ENCODE measurements at regions not wholly inside any gene's neighbourhood (a gene's known extent, or its start where the extent isn't known, plus 50 kb on each side); places are given as distances from the start of the nearest gene placed in this dataset.

DNA sequence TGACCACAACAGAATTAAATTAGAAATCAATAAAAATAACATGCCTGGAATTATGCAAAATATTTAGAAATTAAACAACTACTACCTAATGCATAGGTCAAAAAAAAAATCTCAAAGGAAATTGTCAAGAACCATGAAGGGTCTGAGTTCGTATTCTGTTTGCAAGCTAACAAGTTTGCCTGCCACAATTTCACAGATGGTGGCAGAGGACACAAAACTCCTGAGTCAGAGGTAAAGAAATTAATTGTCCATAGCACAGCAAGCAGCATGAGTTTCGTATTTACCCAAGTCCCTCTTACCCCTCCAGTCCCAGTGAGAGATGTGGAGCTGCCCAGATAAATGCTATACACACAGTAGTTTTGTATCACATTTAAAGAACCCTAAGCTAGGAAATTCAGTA lies 675.9 kb downstream of the UQCRFS1 start:
- no peak overlapping the region for H3K4me3 ChIP-seq
- no peaks in the 10 kb centered on the region for H3K4me1 ChIP-seq
- ATAC-seq, result no peak
- no peak for DNase-seq
- no peak for TF ChIP-seq POLR2A (IDR thresholded peaks at IDR 0.05)
- TF ChIP-seq, protein P1, sequence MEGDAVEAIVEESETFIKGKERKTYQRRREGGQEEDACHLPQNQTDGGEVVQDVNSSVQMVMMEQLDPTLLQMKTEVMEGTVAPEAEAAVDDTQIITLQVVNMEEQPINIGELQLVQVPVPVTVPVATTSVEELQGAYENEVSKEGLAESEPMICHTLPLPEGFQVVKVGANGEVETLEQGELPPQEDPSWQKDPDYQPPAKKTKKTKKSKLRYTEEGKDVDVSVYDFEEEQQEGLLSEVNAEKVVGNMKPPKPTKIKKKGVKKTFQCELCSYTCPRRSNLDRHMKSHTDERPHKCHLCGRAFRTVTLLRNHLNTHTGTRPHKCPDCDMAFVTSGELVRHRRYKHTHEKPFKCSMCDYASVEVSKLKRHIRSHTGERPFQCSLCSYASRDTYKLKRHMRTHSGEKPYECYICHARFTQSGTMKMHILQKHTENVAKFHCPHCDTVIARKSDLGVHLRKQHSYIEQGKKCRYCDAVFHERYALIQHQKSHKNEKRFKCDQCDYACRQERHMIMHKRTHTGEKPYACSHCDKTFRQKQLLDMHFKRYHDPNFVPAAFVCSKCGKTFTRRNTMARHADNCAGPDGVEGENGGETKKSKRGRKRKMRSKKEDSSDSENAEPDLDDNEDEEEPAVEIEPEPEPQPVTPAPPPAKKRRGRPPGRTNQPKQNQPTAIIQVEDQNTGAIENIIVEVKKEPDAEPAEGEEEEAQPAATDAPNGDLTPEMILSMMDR (IDR thresholded peaks at IDR 0.05), result no peak
- intact Hi-C loops (cut with DNase I), result no loop called here
- whole genome bisulfite sequencing, 2 donors, result 55 to 76% methylated on average over 2 of the region's 2 CpGs
- no peaks in the 10 kb centered on the region for H3K27me3 ChIP-seq
- no peaks in the 10 kb centered on the region for H3K36me3 ChIP-seq (replicated peaks in 1 of 2; ENCODE audit: insufficient read depth in 1 of 2, low read depth in 2 of 2)
- no peaks in the 10 kb centered on the region for H3K9me3 ChIP-seq
- H3K27ac ChIP-seq, result no peak overlapping the region

DNA sequence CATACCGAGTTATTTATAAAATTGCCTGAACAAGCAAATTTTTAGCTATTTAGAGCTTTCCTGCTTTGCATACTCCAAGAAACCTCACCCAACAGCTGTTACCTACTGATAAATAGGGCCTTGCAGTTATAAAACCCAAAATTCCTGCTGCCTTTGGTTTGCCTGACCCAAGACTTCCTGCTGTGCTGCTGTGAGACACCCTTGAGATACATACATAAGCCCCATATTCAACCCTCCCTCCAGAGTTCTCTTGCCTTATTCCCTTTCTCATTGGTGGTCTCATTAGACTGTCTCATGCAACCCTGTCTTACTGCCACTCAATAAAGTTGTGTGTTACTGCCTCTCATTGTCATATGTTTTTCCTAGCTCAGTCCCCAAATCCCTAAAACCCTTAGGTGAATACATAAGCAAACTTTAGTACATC lies 677.6 kb downstream of the UQCRFS1 start:
- ATAC-seq (no peak), DNase-seq (no peak)
- H3K4me3 ChIP-seq, result no peak overlapping the region
- intact Hi-C loops (cut with DNase I), result no loop called here
- no peak for TF ChIP-seq POLR2A (IDR thresholded peaks at IDR 0.05)
- TF ChIP-seq, protein P1 (IDR thresholded peaks at IDR 0.05), result no peak
- 56 to 65% methylated on average over 1 of the region's 1 CpG for WGBS, 2 donors
- no peaks in the 10 kb centered on the region for H3K4me1 ChIP-seq
- no peaks in the 10 kb centered on the region for H3K36me3 ChIP-seq (replicated peaks in 1 of 2; ENCODE audit: insufficient read depth in 1 of 2, low read depth in 2 of 2)
- H3K27me3 ChIP-seq, result no peaks in the 10 kb centered on the region
- no peaks in the 10 kb centered on the region for H3K9me3 ChIP-seq
- no peak overlapping the region for H3K27ac ChIP-seq

DNA sequence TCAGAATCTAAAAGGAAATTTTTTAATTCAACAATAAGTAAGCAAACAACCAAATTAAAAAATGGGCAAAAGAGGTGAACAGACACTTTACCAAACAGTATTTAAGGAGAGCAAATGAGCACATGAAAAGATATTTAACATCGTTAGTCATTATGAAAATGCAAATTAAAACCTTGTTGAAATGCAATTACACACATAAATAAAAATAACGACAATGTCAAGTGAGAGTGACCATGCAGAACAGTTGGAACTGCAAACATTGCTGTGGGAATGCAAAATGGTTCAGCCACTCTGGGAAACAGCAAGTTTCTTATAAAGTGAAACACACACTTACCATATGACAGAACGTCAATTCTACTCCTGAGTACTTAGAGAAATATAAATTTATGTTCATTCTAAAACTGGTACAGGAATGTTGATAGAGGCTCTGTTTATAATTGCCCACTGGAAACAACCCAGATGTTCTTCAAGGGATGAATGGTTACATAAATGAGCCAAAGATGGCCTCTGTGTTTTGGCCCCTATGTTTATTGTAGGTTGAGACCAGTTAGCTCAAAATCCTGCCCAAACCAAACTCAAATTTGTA lies 678.1 kb downstream of the UQCRFS1 start:
- DNase-seq, result no peak
- Histone ChIP-seq H3K4me3 (no peak overlapping the region), H3K9me3 (no peaks in the 10 kb centered on the region), H3K27me3 (no peaks in the 10 kb centered on the region), H3K4me1 (no peaks in the 10 kb centered on the region), H3K36me3 (replicated peaks in 1 of 2; ENCODE audit: insufficient read depth in 1 of 2, low read depth in 2 of 2) (no peaks in the 10 kb centered on the region), H3K27ac (no peak overlapping the region)
- 63 to 64% methylated on average over 3 of the region's 3 CpGs for WGBS, 2 donors
- TF ChIP-seq, protein P1 (IDR thresholded peaks at IDR 0.05), result no peak
- TF ChIP-seq POLR2A (IDR thresholded peaks at IDR 0.05), result no peak
- ATAC-seq, result no peak
- intact Hi-C loops (cut with DNase I), result no loop called here

DNA sequence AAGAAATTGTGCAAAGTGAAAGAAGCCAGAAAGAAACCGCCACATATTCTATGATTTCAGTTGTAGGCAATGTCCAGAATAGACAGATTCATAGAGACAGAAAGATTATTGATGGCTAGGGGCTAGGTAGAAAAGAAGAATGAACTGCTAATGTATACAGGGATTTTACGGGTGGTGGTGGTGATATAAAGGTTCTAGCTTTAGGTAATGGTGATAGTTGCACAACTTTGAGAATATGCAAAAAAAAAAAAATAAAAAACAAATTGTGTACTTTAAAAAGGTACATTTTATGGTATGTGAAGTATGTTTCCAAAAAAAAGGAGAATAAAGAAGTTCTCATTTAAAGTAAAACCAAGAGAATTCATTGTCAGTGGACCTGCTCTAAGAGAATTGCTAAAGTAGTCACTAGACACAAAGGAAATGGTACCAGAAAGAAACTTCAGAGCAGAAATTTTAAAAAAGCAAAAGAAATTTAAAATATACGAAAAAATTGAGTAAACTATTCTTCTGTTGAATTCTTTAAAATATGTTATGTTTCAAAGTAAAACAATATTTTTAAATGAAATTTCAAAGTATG lies 680.1 kb downstream of the UQCRFS1 start:
- ATAC-seq (no peak), DNase-seq (no peak)
- no peaks in the 10 kb centered on the region for H3K36me3 ChIP-seq (replicated peaks in 1 of 2; ENCODE audit: insufficient read depth in 1 of 2, low read depth in 2 of 2)
- no peaks in the 10 kb centered on the region for H3K27me3 ChIP-seq
- 67 to 75% methylated on average over 3 of the region's 3 CpGs for WGBS, 2 donors
- no peaks in the 10 kb centered on the region for H3K9me3 ChIP-seq
- intact Hi-C loops (cut with DNase I), result no loop called here
- no peaks in the 10 kb centered on the region for H3K4me1 ChIP-seq
- TF ChIP-seq POLR2A (IDR thresholded peaks at IDR 0.05), result no peak
- TF ChIP-seq, protein P1 (IDR thresholded peaks at IDR 0.05), result no peak
- H3K27ac ChIP-seq, result no peak overlapping the region
- H3K4me3 ChIP-seq, result no peak overlapping the region

DNA sequence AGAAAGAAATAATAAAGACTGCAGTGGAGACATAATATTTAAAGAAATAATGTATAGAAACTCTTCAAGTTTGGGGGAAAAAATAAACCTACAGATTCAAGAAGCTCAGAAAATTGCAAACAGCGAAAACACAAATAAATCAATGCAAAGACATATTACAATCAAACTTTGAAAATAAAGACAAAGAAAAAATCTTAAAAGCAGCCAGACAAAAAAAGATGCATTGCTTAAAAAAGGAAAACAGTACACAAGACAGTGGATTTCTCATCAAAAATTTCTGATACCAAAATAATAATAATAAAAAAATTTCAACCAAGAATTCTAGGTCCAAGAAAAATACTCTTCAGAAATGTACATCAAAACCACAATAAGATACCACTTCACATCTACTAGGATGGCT lies 681.0 kb downstream of the UQCRFS1 start:
- Histone ChIP-seq H3K27me3 (no peaks in the 10 kb centered on the region), H3K36me3 (replicated peaks in 1 of 2; ENCODE audit: insufficient read depth in 1 of 2, low read depth in 2 of 2) (no peaks in the 10 kb centered on the region), H3K9me3 (no peaks in the 10 kb centered on the region), H3K27ac (no peak overlapping the region), H3K4me3 (no peak overlapping the region), H3K4me1 (no peaks in the 10 kb centered on the region)
- TF ChIP-seq, protein P1 (IDR thresholded peaks at IDR 0.05), result no peak
- no peak for TF ChIP-seq POLR2A (IDR thresholded peaks at IDR 0.05)
- DNase-seq, result no peak
- ATAC-seq, result no peak
- intact Hi-C loops (cut with DNase I), result no loop called here
- 74 to 91% methylated on average over 1 of the region's 1 CpG for WGBS, 2 donors
